Psoas muscle (tissue), 7 donors: ENCODE measurements at regions not wholly inside any gene's neighbourhood (a gene's known extent, or its start where the extent isn't known, plus 50 kb on each side); places are given as distances from the start of the nearest gene placed in this dataset.

Experiments used
- ATAC-seq, 4 donors: fragments of 200-7000 bp; cut with Tn5 transposase; one replicate each; pipeline ENCODE4 v1.9.1; 2020; ENCODE audit warnings: moderate library complexity in 3 of 4, mild to moderate bottlenecking in 2 of 4
- DNase-seq, 2 donors: peaks; one replicate each; pipeline ENCODE4 v3.0.0-alpha.2; 2020
- H3K27ac ChIP-seq: fragments of 200-600 bp; one replicate; pipeline ENCODE4 v1.8.0; 2022
- H3K27me3 ChIP-seq, 3 donors: fragments of 200-600 bp in 1 of 3; one replicate each; pipeline versions ENCODE4 v1.6.1 to v1.8.0; 2013 to 2022; ENCODE audit warnings: low read length in 2 of 3, mild to moderate bottlenecking in 2 of 3, moderate library complexity in 1 of 3; ENCODE audit not compliant: insufficient read depth in 3 of 3
- H3K36me3 ChIP-seq, 2 donors: fragments of 200-600 bp in 1 of 2; one replicate each; pipeline versions ENCODE4 v1.6.1 to v1.8.0; 2013 to 2022; ENCODE audit warnings: low read depth in 1 of 2, mild to moderate bottlenecking in 1 of 2, moderate library complexity in 1 of 2; ENCODE audit not compliant: insufficient read depth in 1 of 2
- H3K4me1 ChIP-seq: fragments of 200-600 bp; one replicate; pipeline ENCODE4 v1.8.0; 2022
- H3K4me3 ChIP-seq: fragments of 200-600 bp; one replicate; pipeline ENCODE4 v1.8.0; 2022; ENCODE audit warnings: mild to moderate bottlenecking
- H3K9me3 ChIP-seq: fragments of 200-600 bp; one replicate; pipeline ENCODE4 v1.8.0; 2022
- CTCF ChIP-seq: fragments of 200-600 bp; IDR thresholded peaks from one replicate; pipeline ENCODE4 v1.8.0; 2022; ENCODE audit warnings: antibody characterized with exemption
- WGBS, 3 donors: extraction: QIAGEN DNeasy Blood & Tissue Kit; methylation state at CpG; one replicate each; pipeline versions ENCODE4 v1.1.6 to v1.1.7; 2013; 5-methylcytosine and 5-hydroxymethylcytosine counted together
- intact Hi-C, 2 donors: fragments of 100-400 bp; cut with DNase I; formaldehyde crosslinking; loops; one replicate each; pipeline versions ENCODE4 v1.11.0 to v1.14.2; 2022
- donor health status: healthy with polysubstance abuse.
- donor health status: DM: no; HTN: no; CAD: no; lungs with moderate emphysema.
- donor health status: Bipolar disorder and iron deficiency.
- donor health status: healthy.
- donor health status: DM: yes; HTN: yes; CAD: no.
- donor health status: DM: no; HTN: no; CAD: no.
- donor health status: DM: yes; HTN: yes; CAD: no.

GRCh38 chr3:26358405-26358804 lies 264.2 kb upstream of the LRRC3B start:
- no peak overlapping the region for H3K4me3 ChIP-seq
- DNase-seq (no peak), ATAC-seq (no peak)
- intact Hi-C loops = no loop called here
- H3K36me3 ChIP-seq = no peaks in the 10 kb centered on the region
- H3K9me3 ChIP-seq = no peaks in the 10 kb centered on the region
- no peaks in the 10 kb centered on the region for H3K27me3 ChIP-seq
- TF ChIP-seq CTCF = no peak
- H3K4me1 ChIP-seq = no peaks in the 10 kb centered on the region
- no peak overlapping the region for H3K27ac ChIP-seq

- Histone ChIP-seq H3K36me3 (no peaks in the 10 kb centered on the region), H3K4me3 (no peak overlapping the region), H3K27ac (no peak overlapping the region), H3K4me1 (no peaks in the 10 kb centered on the region), H3K9me3 (no peaks in the 10 kb centered on the region), H3K27me3 (no peaks in the 10 kb centered on the region)
- TF ChIP-seq CTCF = no peak
- intact Hi-C loops = no loop called here
- 93 to 97% (median 93%) methylated on average over 2 of the region's 2 CpGs for WGBS, 3 donors
- DNase-seq (no peak), ATAC-seq (no peak)
These were observed 256.9 kb upstream of the LRRC3B start for GRCh38 chr3:26365706-26366105.

- DNase-seq (no peak), ATAC-seq (no peak)
- no peak overlapping the region for H3K4me3 ChIP-seq
- H3K9me3 ChIP-seq = no peaks in the 10 kb centered on the region
- H3K4me1 ChIP-seq = no peaks in the 10 kb centered on the region
- TF ChIP-seq CTCF = no peak
- intact Hi-C loops = no loop called here
- H3K27ac ChIP-seq = no peak overlapping the region
- H3K27me3 ChIP-seq = no peaks in the 10 kb centered on the region
- no peaks in the 10 kb centered on the region for H3K36me3 ChIP-seq
These were observed 254.3 kb upstream of the LRRC3B start for GRCh38 chr3:26368312-26368711.

GRCh38 chr3:26369133-26369532 lies 253.4 kb upstream of the LRRC3B start:
- ATAC-seq (no peak), DNase-seq (no peak)
- no peaks in the 10 kb centered on the region for H3K9me3 ChIP-seq
- H3K27ac ChIP-seq = no peak overlapping the region
- intact Hi-C loops = no loop called here
- TF ChIP-seq CTCF = no peak
- no peak overlapping the region for H3K4me3 ChIP-seq
- WGBS, 3 donors = 86 to 92% (median 92%) methylated on average over 7 of the region's 7 CpGs
- no peaks in the 10 kb centered on the region for H3K4me1 ChIP-seq
- no peaks in the 10 kb centered on the region for H3K27me3 ChIP-seq
- no peaks in the 10 kb centered on the region for H3K36me3 ChIP-seq

- no peak overlapping the region for H3K27ac ChIP-seq
- H3K27me3 ChIP-seq = no peaks in the 10 kb centered on the region
- DNase-seq = no peak
- H3K4me1 ChIP-seq = no peaks in the 10 kb centered on the region
- intact Hi-C loops = no loop called here
- no peaks in the 10 kb centered on the region for H3K36me3 ChIP-seq
- TF ChIP-seq CTCF = no peak
- H3K9me3 ChIP-seq = no peaks in the 10 kb centered on the region
- no peak for ATAC-seq
- no peak overlapping the region for H3K4me3 ChIP-seq
- 52 to 63% (median 55%) methylated on average over 3 of the region's 3 CpGs for WGBS, 3 donors
These were observed 246.6 kb upstream of the LRRC3B start for GRCh38 chr3:26375843-26376530.
